ENCODE measurements at regions not wholly inside any gene's neighbourhood (a gene's known extent, or its start where the extent isn't known, plus 50 kb on each side); places are given as distances from the start of the nearest gene placed in this dataset.
"Not testable (repeated sequence)": the region's sequence is repeated elsewhere in the genome, so short reads cannot be mapped to it uniquely, and the experiment has no call there.

GRCh38 chr6:85944776-85945175 is 302.1 kb upstream of the SYNCRIP start:
- Histone ChIP-seq H3K27ac (ENCODE audit: low read depth, low read length) (no peak overlapping the region), H3K27me3 (ENCODE audit: control insufficient read depth, insufficient read depth, low read length) (no peaks in the 10 kb centered on the region), H3K9me3 (ENCODE audit: control insufficient read depth, insufficient read depth, low read depth, low read length) (no peaks in the 10 kb centered on the region), H3K4me3 (ENCODE audit: low read depth, low read length) (no peak overlapping the region), H3K9ac (ENCODE audit: low read length) (no peak overlapping the region), H3K4me1 (ENCODE audit: control insufficient read depth, insufficient read depth, low read length) (no peaks in the 10 kb centered on the region), H3K36me3 (ENCODE audit: control insufficient read depth, insufficient read depth, low read length) (no peaks in the 10 kb centered on the region)

GRCh38 chr6:85942844-85943243 is 300.2 kb upstream of the SYNCRIP start:
- no peak overlapping the region for H3K4me3 ChIP-seq (ENCODE audit: low read depth, low read length)
- H3K4me1 ChIP-seq (ENCODE audit: control insufficient read depth, insufficient read depth, low read length), result no peaks in the 10 kb centered on the region
- H3K9ac ChIP-seq (ENCODE audit: low read length), result no peak overlapping the region
- no peaks in the 10 kb centered on the region for H3K27me3 ChIP-seq (ENCODE audit: control insufficient read depth, insufficient read depth, low read length)
- H3K27ac ChIP-seq (ENCODE audit: low read depth, low read length), result no peak overlapping the region
- H3K9me3 ChIP-seq (ENCODE audit: control insufficient read depth, insufficient read depth, low read depth, low read length), result 0 out of 2 replicates have a peak, but pooled peaks cover 2% of the 10 kb centered on the region
- no peaks in the 10 kb centered on the region for H3K36me3 ChIP-seq (ENCODE audit: control insufficient read depth, insufficient read depth, low read length)

- Histone ChIP-seq H3K4me1 (ENCODE audit: control insufficient read depth, insufficient read depth, low read length) (no peaks in the 10 kb centered on the region), H3K27me3 (ENCODE audit: control insufficient read depth, insufficient read depth, low read length) (no peaks in the 10 kb centered on the region), H3K27ac (ENCODE audit: low read depth, low read length) (no peak overlapping the region), H3K4me3 (ENCODE audit: low read depth, low read length) (no peak overlapping the region), H3K9me3 (ENCODE audit: control insufficient read depth, insufficient read depth, low read depth, low read length) (peaks cover 17% of the 10 kb centered on the region), H3K36me3 (ENCODE audit: control insufficient read depth, insufficient read depth, low read length) (no peaks in the 10 kb centered on the region), H3K9ac (ENCODE audit: low read length) (no peak overlapping the region)
Observed at GRCh38 chr6:85936916-85937315, 294.2 kb upstream of the SYNCRIP start.

GRCh38 chr6:85923013-85923430 is 280.3 kb upstream of the SYNCRIP start:
- Histone ChIP-seq H3K27me3 (ENCODE audit: control insufficient read depth, insufficient read depth, low read length) (no peaks in the 10 kb centered on the region), H3K9me3 (ENCODE audit: control insufficient read depth, insufficient read depth, low read depth, low read length) (no peaks in the 10 kb centered on the region), H3K4me3 (ENCODE audit: low read depth, low read length) (no peak overlapping the region), H3K4me1 (ENCODE audit: control insufficient read depth, insufficient read depth, low read length) (no peaks in the 10 kb centered on the region), H3K9ac (ENCODE audit: low read length) (no peak overlapping the region), H3K36me3 (ENCODE audit: control insufficient read depth, insufficient read depth, low read length) (no peaks in the 10 kb centered on the region), H3K27ac (ENCODE audit: low read depth, low read length) (no peak overlapping the region)

GRCh38 chr6:85920782-85921181 is 278.1 kb upstream of the SYNCRIP start:
- Histone ChIP-seq H3K4me1 (ENCODE audit: control insufficient read depth, insufficient read depth, low read length) (no peaks in the 10 kb centered on the region), H3K4me3 (ENCODE audit: low read depth, low read length) (no peak overlapping the region), H3K36me3 (ENCODE audit: control insufficient read depth, insufficient read depth, low read length) (no peaks in the 10 kb centered on the region), H3K27ac (ENCODE audit: low read depth, low read length) (no peak overlapping the region), H3K27me3 (ENCODE audit: control insufficient read depth, insufficient read depth, low read length) (no peaks in the 10 kb centered on the region), H3K9me3 (ENCODE audit: control insufficient read depth, insufficient read depth, low read depth, low read length) (no peaks in the 10 kb centered on the region), H3K9ac (ENCODE audit: low read length) (no peak overlapping the region)

- H3K4me3 ChIP-seq (ENCODE audit: low read depth, low read length), result no peak overlapping the region
- H3K27me3 ChIP-seq (ENCODE audit: control insufficient read depth, insufficient read depth, low read length), result no peaks in the 10 kb centered on the region
- no peak overlapping the region for H3K9ac ChIP-seq (ENCODE audit: low read length)
- no peaks in the 10 kb centered on the region for H3K4me1 ChIP-seq (ENCODE audit: control insufficient read depth, insufficient read depth, low read length)
- no peaks in the 10 kb centered on the region for H3K36me3 ChIP-seq (ENCODE audit: control insufficient read depth, insufficient read depth, low read length)
- no peaks in the 10 kb centered on the region for H3K9me3 ChIP-seq (ENCODE audit: control insufficient read depth, insufficient read depth, low read depth, low read length)
- no peak overlapping the region for H3K27ac ChIP-seq (ENCODE audit: low read depth, low read length)
Observed at GRCh38 chr6:85917522-85917921, 274.8 kb upstream of the SYNCRIP start.

GRCh38 chr6:85913001-85913400 is 270.3 kb upstream of the SYNCRIP start:
- Histone ChIP-seq H3K9ac (ENCODE audit: low read length) (no peak overlapping the region), H3K27me3 (ENCODE audit: control insufficient read depth, insufficient read depth, low read length) (no peaks in the 10 kb centered on the region), H3K27ac (ENCODE audit: low read depth, low read length) (no peak overlapping the region), H3K4me3 (ENCODE audit: low read depth, low read length) (no peak overlapping the region), H3K4me1 (ENCODE audit: control insufficient read depth, insufficient read depth, low read length) (peaks cover 4% of the 10 kb centered on the region; the same call in 1 of the 2 replicates), H3K36me3 (ENCODE audit: control insufficient read depth, insufficient read depth, low read length) (no peaks in the 10 kb centered on the region), H3K9me3 (ENCODE audit: control insufficient read depth, insufficient read depth, low read depth, low read length) (peaks cover 9% of the 10 kb centered on the region)

GRCh38 chr6:85912582-85912981 is 269.9 kb upstream of the SYNCRIP start:
- H3K4me1 ChIP-seq (ENCODE audit: control insufficient read depth, insufficient read depth, low read length), result peaks cover 4% of the 10 kb centered on the region; the same call in 1 of the 2 replicates
- H3K9me3 ChIP-seq (ENCODE audit: control insufficient read depth, insufficient read depth, low read depth, low read length), result peaks cover 9% of the 10 kb centered on the region
- no peak overlapping the region for H3K4me3 ChIP-seq (ENCODE audit: low read depth, low read length)
- no peaks in the 10 kb centered on the region for H3K36me3 ChIP-seq (ENCODE audit: control insufficient read depth, insufficient read depth, low read length)
- H3K27ac ChIP-seq (ENCODE audit: low read depth, low read length), result no peak overlapping the region
- no peak overlapping the region for H3K9ac ChIP-seq (ENCODE audit: low read length)
- no peaks in the 10 kb centered on the region for H3K27me3 ChIP-seq (ENCODE audit: control insufficient read depth, insufficient read depth, low read length)

- Histone ChIP-seq H3K27me3 (ENCODE audit: control insufficient read depth, insufficient read depth, low read length) (no peaks in the 10 kb centered on the region), H3K9ac (ENCODE audit: low read length) (no peak overlapping the region), H3K4me1 (ENCODE audit: control insufficient read depth, insufficient read depth, low read length) (peaks cover 4% of the 10 kb centered on the region; the same call in 1 of the 2 replicates), H3K4me3 (ENCODE audit: low read depth, low read length) (no peak overlapping the region), H3K36me3 (ENCODE audit: control insufficient read depth, insufficient read depth, low read length) (no peaks in the 10 kb centered on the region), H3K9me3 (ENCODE audit: control insufficient read depth, insufficient read depth, low read depth, low read length) (peaks cover 9% of the 10 kb centered on the region), H3K27ac (ENCODE audit: low read depth, low read length) (0 out of 2 replicates have a peak overlapping the region, but pooled peaks have one; percentile 23)
Observed at GRCh38 chr6:85911067-85911466, 268.4 kb upstream of the SYNCRIP start.

GRCh38 chr6:85908120-85908519 is 265.4 kb upstream of the SYNCRIP start:
- not testable (repeated sequence) for H3K9ac ChIP-seq (ENCODE audit: low read length); H3K4me1 ChIP-seq (ENCODE audit: control insufficient read depth, insufficient read depth, low read length); H3K36me3 ChIP-seq (ENCODE audit: control insufficient read depth, insufficient read depth, low read length); H3K27me3 ChIP-seq (ENCODE audit: control insufficient read depth, insufficient read depth, low read length); H3K27ac ChIP-seq (ENCODE audit: low read depth, low read length); H3K4me3 ChIP-seq (ENCODE audit: low read depth, low read length); H3K9me3 ChIP-seq (ENCODE audit: control insufficient read depth, insufficient read depth, low read depth, low read length)

- Histone ChIP-seq H3K4me3 (ENCODE audit: low read depth, low read length) (no peak overlapping the region), H3K9me3 (ENCODE audit: control insufficient read depth, insufficient read depth, low read depth, low read length) (peaks cover 13% of the 10 kb centered on the region), H3K27me3 (ENCODE audit: control insufficient read depth, insufficient read depth, low read length) (no peaks in the 10 kb centered on the region), H3K27ac (ENCODE audit: low read depth, low read length) (no peak overlapping the region), H3K4me1 (ENCODE audit: control insufficient read depth, insufficient read depth, low read length) (peaks cover 10% of the 10 kb centered on the region; the same call in 1 of the 2 replicates), H3K9ac (ENCODE audit: low read length) (no peak overlapping the region), H3K36me3 (ENCODE audit: control insufficient read depth, insufficient read depth, low read length) (no peaks in the 10 kb centered on the region)
Observed at GRCh38 chr6:85892346-85892745, 249.7 kb upstream of the SYNCRIP start.

GRCh38 chr6:85887461-85887860 is 244.8 kb upstream of the SYNCRIP start:
- Histone ChIP-seq H3K4me1 (ENCODE audit: control insufficient read depth, insufficient read depth, low read length) (peaks cover 6% of the 10 kb centered on the region; the same call in 1 of the 2 replicates), H3K27me3 (ENCODE audit: control insufficient read depth, insufficient read depth, low read length) (no peaks in the 10 kb centered on the region), H3K4me3 (ENCODE audit: low read depth, low read length) (no peak overlapping the region), H3K27ac (ENCODE audit: low read depth, low read length) (no peak overlapping the region), H3K9ac (ENCODE audit: low read length) (no peak overlapping the region), H3K9me3 (ENCODE audit: control insufficient read depth, insufficient read depth, low read depth, low read length) (peaks cover 3% of the 10 kb centered on the region; the same call in 1 of the 2 replicates), H3K36me3 (ENCODE audit: control insufficient read depth, insufficient read depth, low read length) (no peaks in the 10 kb centered on the region)

Data from HUES6 (cell line).